ENCODE measurements at regions not wholly inside any gene's neighbourhood (a gene's known extent, or its start where the extent isn't known, plus 50 kb on each side); places are given as distances from the start of the nearest gene placed in this dataset.

DNA sequence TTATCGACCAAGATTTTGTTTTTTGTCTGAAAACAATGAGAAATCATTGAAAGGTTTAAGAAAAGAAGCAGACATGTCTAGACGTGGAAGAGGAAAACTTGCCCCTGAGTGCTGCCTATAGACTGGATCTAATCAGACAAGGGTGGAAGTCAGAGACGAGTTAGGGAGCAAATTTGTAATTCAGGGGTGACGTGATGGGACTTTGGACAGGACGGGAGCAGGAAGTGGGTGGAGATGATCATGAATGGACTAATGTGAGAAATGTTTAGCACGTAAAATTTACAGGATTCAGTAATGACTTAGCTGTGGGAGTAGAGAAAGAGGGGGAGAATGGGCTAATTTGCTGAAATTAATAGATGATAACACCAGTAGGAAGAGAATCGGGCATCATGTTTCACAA, 117.0 kb upstream of the EPHA4 start:
- Histone ChIP-seq H3K36me3 (replicated peaks; ENCODE audit: control insufficient read depth, insufficient read depth, low read length) (no peaks in the 10 kb centered on the region), H3K4me3 (ENCODE audit: insufficient read depth, low read depth, low read length) (no peak overlapping the region), H3K27me3 (ENCODE audit: control insufficient read depth, insufficient read depth, low read length) (no peaks in the 10 kb centered on the region)
- no peak for DNase-seq

DNA sequence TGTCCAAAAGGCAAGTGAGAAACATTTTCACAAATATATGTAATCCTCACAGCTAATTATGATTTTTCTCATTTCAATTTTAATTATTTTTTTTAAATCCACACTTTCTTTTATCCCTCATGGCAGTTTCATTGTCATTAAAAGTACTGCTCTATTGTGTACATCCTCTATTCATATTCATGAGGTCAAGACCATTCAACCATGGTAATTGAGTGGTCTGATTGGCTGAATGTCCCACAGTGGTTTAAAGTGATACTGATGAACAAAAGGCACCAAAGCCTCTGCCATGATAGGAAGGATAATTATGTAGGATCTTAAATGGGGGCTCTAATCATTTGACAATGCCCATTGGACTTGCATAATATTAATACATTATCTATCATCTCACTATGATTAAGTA, 108.4 kb upstream of the EPHA4 start:
- no peaks in the 10 kb centered on the region for H3K36me3 ChIP-seq (replicated peaks; ENCODE audit: control insufficient read depth, insufficient read depth, low read length)
- no peaks in the 10 kb centered on the region for H3K27me3 ChIP-seq (ENCODE audit: control insufficient read depth, insufficient read depth, low read length)
- peak; percentile 4 for DNase-seq
- H3K4me3 ChIP-seq (ENCODE audit: insufficient read depth, low read depth, low read length): no peak overlapping the region

DNA sequence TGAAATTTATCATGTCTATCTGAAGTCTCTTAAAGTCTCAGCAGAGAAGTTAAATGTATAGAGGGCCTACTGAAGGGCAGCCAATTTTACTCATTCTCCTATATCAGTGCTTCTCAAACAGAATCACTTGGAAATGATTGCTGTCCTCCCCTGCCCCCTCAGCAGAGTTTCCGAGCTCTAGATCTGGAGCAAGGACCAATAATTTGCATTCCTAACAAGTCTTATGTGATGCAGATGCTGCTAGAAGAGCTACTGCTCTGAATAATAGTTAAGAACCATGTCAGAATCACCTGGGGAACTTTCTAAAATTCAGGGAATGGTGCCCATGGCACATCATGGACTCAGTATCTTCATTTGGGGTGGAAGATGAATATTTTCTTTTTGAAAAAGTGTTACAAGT, 105.6 kb upstream of the EPHA4 start:
- no peaks in the 10 kb centered on the region for H3K36me3 ChIP-seq (replicated peaks; ENCODE audit: control insufficient read depth, insufficient read depth, low read length)
- no peaks in the 10 kb centered on the region for H3K27me3 ChIP-seq (ENCODE audit: control insufficient read depth, insufficient read depth, low read length)
- DNase-seq: no peak
- no peak overlapping the region for H3K4me3 ChIP-seq (ENCODE audit: insufficient read depth, low read depth, low read length)

DNA sequence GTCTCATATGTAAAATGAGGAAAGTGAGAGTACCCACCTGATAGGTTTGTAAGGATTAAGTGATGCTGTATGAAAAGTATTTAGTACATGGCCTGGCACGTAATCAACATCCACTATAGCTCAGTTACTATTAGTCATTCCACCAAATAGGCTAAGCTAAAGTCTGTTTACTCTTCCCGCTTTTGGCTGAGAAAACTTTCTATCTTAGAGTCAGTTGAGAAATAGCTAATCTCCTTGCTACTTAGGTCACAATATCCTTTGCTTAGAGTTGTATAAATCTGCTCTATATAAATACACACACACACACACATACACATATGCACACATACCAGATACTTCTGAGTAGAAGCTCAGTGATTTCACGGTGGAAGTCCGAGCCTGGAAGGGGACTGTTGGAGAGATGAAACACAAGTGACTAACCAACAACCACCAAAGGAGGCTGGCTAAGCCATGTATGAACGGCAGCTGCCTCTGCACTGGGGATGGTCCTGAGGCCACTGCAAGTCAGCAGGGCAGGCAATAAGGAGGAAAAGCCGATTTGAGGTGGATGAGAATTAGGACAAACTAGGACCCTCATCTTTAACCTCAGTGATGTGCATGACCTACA, 104.6 kb upstream of the EPHA4 start:
- no peaks in the 10 kb centered on the region for H3K36me3 ChIP-seq (replicated peaks; ENCODE audit: control insufficient read depth, insufficient read depth, low read length)
- no peaks in the 10 kb centered on the region for H3K27me3 ChIP-seq (ENCODE audit: control insufficient read depth, insufficient read depth, low read length)
- no peak for DNase-seq
- no peak overlapping the region for H3K4me3 ChIP-seq (ENCODE audit: insufficient read depth, low read depth, low read length)

DNA sequence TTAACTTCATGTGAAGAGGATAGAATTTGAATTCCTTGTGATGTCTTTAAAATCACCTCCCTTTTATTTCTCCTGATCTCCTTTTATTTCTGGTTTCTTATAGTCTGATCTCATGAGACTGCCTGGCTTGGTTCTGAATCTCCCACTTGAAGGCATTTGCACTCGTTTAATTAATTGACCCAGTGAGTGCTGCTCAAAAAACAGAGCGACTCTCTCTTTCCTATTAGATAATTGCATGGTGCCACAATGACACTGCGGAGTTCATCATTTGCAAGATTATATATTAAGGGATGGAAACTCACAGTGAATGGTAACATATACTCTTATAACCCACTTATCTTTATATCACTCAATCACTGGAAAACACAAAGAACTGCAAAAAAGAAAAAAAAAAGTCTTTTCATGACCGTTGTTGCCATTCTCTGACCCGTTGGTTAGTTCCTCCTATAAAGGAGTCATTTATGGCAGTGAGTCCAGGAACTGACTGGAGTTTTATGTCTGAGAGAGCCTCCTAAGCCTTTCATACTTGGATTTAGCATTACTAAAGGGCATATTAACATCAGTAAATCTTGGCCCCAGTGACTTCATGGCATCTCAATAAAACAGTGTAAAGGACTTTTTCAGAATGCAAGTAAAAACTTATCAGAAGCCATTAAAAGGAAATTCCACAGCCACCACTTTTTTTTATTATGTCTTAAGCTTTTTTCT, 103.3 kb upstream of the EPHA4 start:
- DNase-seq: no peak
- Histone ChIP-seq H3K4me3 (ENCODE audit: insufficient read depth, low read depth, low read length) (no peak overlapping the region), H3K36me3 (replicated peaks; ENCODE audit: control insufficient read depth, insufficient read depth, low read length) (no peaks in the 10 kb centered on the region), H3K27me3 (ENCODE audit: control insufficient read depth, insufficient read depth, low read length) (no peaks in the 10 kb centered on the region)

DNA sequence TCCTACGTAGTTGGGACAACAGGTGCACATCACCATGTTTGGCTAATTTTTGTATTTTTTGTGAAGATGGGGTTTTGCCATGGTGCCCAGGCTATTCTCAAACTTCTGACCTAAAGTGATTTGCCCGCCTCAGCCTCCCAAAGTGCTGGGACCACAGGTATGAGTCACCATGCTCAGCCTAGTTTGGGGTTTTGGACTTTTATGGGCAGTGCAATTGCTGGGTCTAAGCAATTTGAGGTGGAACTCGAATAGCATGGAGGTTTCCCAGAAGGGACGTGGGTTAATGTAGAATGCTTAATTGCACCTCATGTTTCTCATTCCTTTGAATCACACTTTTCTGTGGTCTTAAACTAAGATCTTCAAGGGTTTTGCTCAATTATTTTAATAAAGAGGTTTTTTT, 102.3 kb upstream of the EPHA4 start:
- no peak for DNase-seq
- no peak overlapping the region for H3K4me3 ChIP-seq (ENCODE audit: insufficient read depth, low read depth, low read length)
- no peaks in the 10 kb centered on the region for H3K36me3 ChIP-seq (replicated peaks; ENCODE audit: control insufficient read depth, insufficient read depth, low read length)
- no peaks in the 10 kb centered on the region for H3K27me3 ChIP-seq (ENCODE audit: control insufficient read depth, insufficient read depth, low read length)

DNA sequence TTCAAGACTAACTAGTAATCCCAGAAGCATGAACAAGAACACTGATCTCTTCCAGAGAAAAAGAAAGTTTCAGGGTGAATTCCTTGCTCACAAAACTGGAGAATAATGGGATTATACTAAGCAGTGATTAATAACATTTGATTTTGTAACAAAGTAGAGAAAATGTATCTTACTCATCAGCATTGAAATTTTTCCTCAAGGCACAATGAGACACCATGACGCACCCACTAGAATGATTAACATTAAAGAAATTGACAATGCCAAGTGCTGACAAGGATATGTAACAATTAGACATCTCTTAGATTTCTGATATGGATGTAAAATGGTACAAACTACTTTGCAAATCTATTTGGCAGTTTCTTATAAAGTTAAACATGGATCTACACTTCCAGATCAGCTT, 101.1 kb upstream of the EPHA4 start:
- no peak for DNase-seq
- H3K36me3 ChIP-seq (replicated peaks; ENCODE audit: control insufficient read depth, insufficient read depth, low read length): no peaks in the 10 kb centered on the region
- H3K4me3 ChIP-seq (ENCODE audit: insufficient read depth, low read depth, low read length): no peak overlapping the region
- no peaks in the 10 kb centered on the region for H3K27me3 ChIP-seq (ENCODE audit: control insufficient read depth, insufficient read depth, low read length)

DNA sequence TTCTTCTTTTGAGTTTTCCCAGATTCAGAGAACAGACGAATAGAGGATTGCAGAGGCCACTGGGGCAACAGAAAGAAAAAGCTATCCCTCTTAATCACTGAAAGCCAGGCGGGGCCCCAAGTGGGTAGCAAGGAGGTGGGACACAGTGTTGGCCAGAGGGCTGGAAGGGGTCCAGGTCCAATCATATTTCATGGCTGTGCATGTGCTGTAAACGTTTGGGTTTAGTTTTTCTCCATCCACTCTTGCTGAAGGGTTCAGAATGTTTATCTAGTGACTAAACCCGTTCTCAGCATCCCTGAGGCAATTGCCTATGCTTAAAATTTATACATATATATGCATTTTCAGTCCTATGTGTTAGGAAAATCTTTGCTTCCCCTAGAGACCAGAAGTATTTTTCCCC, 99.4 kb upstream of the EPHA4 start:
- no peak overlapping the region for H3K4me3 ChIP-seq (ENCODE audit: insufficient read depth, low read depth, low read length)
- H3K27me3 ChIP-seq (ENCODE audit: control insufficient read depth, insufficient read depth, low read length): no peaks in the 10 kb centered on the region
- no peak for DNase-seq
- H3K36me3 ChIP-seq (replicated peaks; ENCODE audit: control insufficient read depth, insufficient read depth, low read length): no peaks in the 10 kb centered on the region

DNA sequence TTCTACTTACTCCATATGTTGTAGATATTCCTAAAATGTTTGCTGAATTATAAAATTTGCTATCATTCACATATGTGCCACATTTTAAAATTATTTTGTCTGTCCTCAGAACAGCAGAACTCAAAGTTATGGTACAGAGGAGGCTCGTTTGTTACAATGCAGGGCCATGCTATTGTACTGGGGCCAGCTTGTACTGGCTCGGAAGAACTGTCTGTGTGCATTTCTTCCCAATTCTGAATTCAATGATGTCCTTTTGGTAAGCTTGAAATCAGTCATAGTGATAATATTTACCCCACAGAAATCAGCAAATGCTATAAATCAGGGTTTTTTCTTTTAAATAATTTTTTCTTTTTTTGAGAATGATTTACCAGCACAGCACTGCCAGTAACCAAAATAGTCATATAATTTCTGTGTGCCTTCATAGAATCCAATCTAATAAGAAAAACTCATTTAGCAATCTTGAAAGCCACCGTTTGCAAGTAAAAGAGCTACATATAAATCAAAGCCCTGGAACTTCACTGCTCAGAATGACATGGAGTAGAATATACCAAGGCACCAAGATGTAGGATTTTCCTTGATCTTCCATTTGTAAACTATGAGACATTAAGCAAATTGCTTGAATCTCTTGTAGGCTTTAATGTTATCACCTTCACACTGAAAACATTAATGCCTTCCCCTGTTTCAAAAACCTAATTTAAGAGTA, 90.7 kb upstream of the EPHA4 start:
- no peaks in the 10 kb centered on the region for H3K27me3 ChIP-seq (ENCODE audit: control insufficient read depth, insufficient read depth, low read length)
- no peaks in the 10 kb centered on the region for H3K36me3 ChIP-seq (replicated peaks; ENCODE audit: control insufficient read depth, insufficient read depth, low read length)
- no peak overlapping the region for H3K4me3 ChIP-seq (ENCODE audit: insufficient read depth, low read depth, low read length)
- no peak for DNase-seq

DNA sequence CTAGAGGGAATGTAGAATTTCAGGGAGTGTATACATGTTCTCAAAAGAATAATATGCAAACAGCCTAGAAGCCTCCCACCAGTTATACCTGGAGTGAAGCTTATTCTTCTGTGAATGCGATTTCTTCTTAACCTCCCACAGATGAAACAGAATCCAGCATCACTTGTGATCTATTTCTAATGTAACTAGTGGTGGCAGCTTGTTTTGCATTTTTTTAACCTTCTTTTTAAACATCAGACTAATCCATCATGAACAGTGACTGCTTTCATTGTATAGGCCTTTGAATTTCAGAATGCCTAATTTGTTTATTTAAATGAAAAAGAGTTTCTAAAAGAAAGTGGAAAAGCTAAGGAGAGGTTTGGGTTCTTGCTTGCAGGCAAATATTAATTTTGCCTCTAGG, 85.7 kb upstream of the EPHA4 start:
- Histone ChIP-seq H3K27me3 (ENCODE audit: control insufficient read depth, insufficient read depth, low read length) (no peaks in the 10 kb centered on the region), H3K4me3 (ENCODE audit: insufficient read depth, low read depth, low read length) (no peak overlapping the region), H3K36me3 (replicated peaks; ENCODE audit: control insufficient read depth, insufficient read depth, low read length) (no peaks in the 10 kb centered on the region)
- no peak for DNase-seq

DNA sequence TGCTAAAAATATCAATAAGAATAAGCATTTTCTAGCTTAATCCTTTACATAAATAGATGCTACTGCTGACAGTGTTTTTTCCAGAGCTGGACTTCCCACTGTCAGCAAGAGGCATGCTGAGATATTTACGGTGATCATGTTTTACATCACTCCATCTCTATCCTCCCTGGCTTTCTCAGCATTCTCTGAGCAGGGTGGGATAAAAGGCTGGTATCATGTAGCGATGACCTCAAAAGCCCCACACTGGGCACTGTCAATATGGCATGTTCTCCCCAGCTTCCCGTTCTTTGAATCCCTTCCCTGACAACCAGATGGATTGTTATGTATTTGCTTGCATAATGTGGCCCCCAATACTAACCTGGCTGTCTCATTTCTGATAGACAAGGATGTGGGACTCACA, 83.2 kb upstream of the EPHA4 start:
- no peaks in the 10 kb centered on the region for H3K27me3 ChIP-seq (ENCODE audit: control insufficient read depth, insufficient read depth, low read length)
- no peaks in the 10 kb centered on the region for H3K36me3 ChIP-seq (replicated peaks; ENCODE audit: control insufficient read depth, insufficient read depth, low read length)
- no peak overlapping the region for H3K4me3 ChIP-seq (ENCODE audit: insufficient read depth, low read depth, low read length)
- DNase-seq: peak; percentile 4

DNA sequence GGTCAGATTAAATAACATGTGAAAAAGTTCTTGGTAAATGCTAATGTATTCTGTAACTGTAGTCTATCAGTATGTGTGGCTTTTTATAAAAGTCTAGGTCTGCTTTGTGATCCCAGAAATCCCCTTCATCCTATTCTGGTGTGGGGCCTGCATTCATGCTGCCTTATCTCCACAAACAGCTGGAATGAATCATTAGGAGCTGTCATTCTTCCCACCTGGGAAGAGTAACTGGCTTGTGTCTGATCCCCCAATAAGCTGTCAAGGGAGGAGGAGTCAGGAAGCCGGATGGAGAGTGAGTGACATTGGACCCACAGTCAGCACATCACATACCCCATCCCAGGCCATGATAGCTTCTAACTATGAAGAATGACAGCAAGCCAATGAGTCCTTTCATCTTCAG, 81.1 kb upstream of the EPHA4 start:
- Histone ChIP-seq H3K36me3 (replicated peaks; ENCODE audit: control insufficient read depth, insufficient read depth, low read length) (no peaks in the 10 kb centered on the region), H3K27me3 (ENCODE audit: control insufficient read depth, insufficient read depth, low read length) (no peaks in the 10 kb centered on the region), H3K4me3 (ENCODE audit: insufficient read depth, low read depth, low read length) (no peak overlapping the region)
- no peak for DNase-seq

DNA sequence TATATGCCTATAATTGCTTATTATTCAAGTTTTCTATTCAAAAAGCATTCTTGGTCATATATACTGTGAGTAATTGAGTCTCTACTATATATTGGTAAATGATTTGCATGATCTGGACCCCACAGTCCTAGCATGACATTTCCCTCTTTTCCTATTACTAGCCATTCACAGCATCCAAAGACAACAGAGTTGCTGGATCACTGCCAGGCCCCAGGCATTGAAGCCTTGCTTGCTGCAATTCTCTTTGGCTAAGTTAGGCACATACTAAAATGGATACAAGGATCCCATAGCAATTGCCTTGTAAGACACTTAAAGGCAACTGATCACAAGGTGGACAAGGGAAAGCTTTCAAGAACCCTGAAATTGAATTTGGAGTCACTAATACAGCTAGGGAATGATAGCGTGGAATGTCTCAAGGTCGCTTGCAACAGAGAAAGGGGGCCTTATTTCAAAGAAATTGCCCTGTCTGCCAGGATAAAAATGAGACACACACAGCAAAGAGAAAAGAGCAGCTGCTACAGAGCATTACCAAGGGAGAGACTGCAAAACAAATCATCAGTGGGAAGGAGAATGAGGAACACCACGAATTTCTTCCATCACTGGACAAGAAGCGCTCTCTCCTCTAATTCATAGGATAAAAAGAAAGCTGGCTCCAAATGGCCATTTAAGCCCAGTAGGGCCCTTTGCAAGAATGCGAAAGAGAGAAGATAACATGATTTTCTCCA, 77.1 kb upstream of the EPHA4 start:
- DNase-seq: no peak
- H3K4me3 ChIP-seq (ENCODE audit: insufficient read depth, low read depth, low read length): no peak overlapping the region
- H3K27me3 ChIP-seq (ENCODE audit: control insufficient read depth, insufficient read depth, low read length): no peaks in the 10 kb centered on the region
- H3K36me3 ChIP-seq (replicated peaks; ENCODE audit: control insufficient read depth, insufficient read depth, low read length): no peaks in the 10 kb centered on the region

DNA sequence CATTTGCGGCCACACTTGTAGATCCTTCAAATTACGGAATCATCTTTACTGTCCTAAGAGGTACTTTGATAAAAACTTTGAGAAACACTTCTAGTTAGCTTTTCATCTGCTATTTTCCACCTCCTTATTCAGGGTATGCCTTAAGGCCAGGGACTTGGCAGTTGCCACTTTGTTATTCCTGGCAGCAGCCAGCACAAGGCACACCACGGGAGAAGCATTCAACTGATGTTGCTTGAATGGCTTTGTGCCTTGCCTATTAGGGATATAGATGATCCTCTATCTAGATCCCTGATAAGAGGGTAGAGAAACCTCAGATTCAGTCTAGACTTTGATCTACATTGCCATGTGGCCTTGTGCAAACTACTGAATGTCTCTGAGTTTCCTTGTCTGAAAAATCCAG, 70.3 kb upstream of the EPHA4 start:
- H3K27me3 ChIP-seq (ENCODE audit: control insufficient read depth, insufficient read depth, low read length): no peaks in the 10 kb centered on the region
- H3K4me3 ChIP-seq (ENCODE audit: insufficient read depth, low read depth, low read length): no peak overlapping the region
- no peaks in the 10 kb centered on the region for H3K36me3 ChIP-seq (replicated peaks; ENCODE audit: control insufficient read depth, insufficient read depth, low read length)
- DNase-seq: no peak

All from H7 (cell line).